HL-60 (cell line): ENCODE measurements at regions not wholly inside any gene's neighbourhood (a gene's known extent, or its start where the extent isn't known, plus 50 kb on each side); places are given as distances from the start of the nearest gene placed in this dataset.
"Not testable (repeated sequence)": the region's sequence is repeated elsewhere in the genome, so short reads cannot be mapped to it uniquely, and the experiment has no call there.

ENCODE experiments used
- DNase-seq, 2 experiments: peaks; one replicate each; pipeline ENCODE4 v3.0.0-alpha.2; 2010 to 2020; ENCODE audit warnings: low read depth in 1 of 2, low spot score in 1 of 2
- H3K27ac ChIP-seq: fragments of 250-450 bp; sonication (Bioruptor Pico); replicated peaks from 2 replicates; pipeline ENCODE4 v1.5.1; 2020; ENCODE audit warnings: mild to moderate bottlenecking, moderate library complexity
- H3K27me3 ChIP-seq: fragments of 250-450 bp; sonication (Bioruptor Pico); 2 replicates; pipeline ENCODE4 v1.5.1; 2021; ENCODE audit warnings: mild to moderate bottlenecking, moderate library complexity; ENCODE audit not compliant: insufficient read depth, poor library complexity, severe bottlenecking
- H3K4me3 ChIP-seq: replicated peaks from 2 replicates; pipeline ENCODE4 v1.5.1; 2011; ENCODE audit warnings: mild to moderate bottlenecking, control low read depth, low read length; ENCODE audit not compliant: insufficient read depth
- GABPA ChIP-seq: IDR thresholded peaks from 2 replicates; pipeline ENCODE4 v1.6.1; 2012; ENCODE audit warnings: low read depth
- POLR2AphosphoS5 ChIP-seq: IDR thresholded peaks from 2 replicates; pipeline ENCODE4 v1.6.1; 2012; ENCODE audit warnings: low read depth
- REST ChIP-seq: IDR thresholded peaks from 2 replicates; pipeline ENCODE4 v1.6.1; 2012; ENCODE audit warnings: low read depth; ENCODE audit not compliant: insufficient replicate concordance
- SPI1 ChIP-seq: IDR thresholded peaks from 2 replicates; pipeline ENCODE4 v1.6.1; 2012; ENCODE audit warnings: low read depth, mild to moderate bottlenecking, borderline replicate concordance
- TF ChIP-seq, protein P1 (sequence below): IDR thresholded peaks from one replicate; pipeline ENCODE4 v1.5.1; 2011; ENCODE audit warnings: low read length, control low read depth, inconsistent platforms; ENCODE audit not compliant: insufficient read depth

DNA sequence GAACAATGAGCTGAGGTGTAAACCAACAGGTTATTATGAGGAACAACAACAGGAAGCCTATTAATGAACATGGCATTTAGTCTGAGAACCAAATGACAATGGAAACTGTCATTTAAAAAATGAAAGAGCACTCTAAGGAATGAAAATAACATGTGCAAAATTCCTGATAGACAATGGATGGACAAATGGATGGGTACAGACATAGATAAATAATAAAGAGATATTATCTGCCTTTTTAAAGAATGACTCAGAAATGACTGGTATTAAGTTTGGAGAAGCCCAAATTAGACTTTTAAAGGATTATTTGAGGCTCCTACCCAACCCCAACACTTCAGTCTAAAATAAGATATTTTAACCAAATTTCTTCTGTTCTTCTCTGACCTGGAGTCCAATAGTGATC, 650.5 kb upstream of the ZNF385D start:
- no peak for DNase-seq
- H3K4me3 ChIP-seq, result no peak overlapping the region
- no peak overlapping the region for H3K27ac ChIP-seq
- no peaks in the 10 kb centered on the region for H3K27me3 ChIP-seq
- no peak for TF ChIP-seq POLR2AphosphoS5
- TF ChIP-seq GABPA, result no peak
- no peak for TF ChIP-seq SPI1

DNA sequence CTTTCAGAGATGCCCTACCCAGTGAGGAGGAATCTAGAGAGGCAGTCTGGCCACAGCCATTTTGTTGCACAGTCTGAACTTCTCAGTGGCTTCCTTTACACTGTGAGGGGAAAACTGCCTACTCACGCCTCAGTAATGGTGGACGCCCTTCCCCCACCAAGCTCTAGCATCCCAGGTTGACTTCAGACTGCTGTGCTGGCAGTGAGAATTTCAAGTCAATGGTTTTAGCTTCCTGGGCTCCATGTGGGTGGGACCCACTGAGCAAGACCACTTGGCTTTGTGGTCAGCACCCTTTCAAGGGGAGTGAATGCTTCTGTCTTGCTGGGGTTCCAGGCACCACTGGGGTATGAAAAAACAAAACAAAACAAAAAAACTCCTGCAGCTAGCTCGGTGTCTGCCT, 663.2 kb upstream of the ZNF385D start:
- TF ChIP-seq GABPA, result no peak
- TF ChIP-seq REST, result no peak
- no peak for TF ChIP-seq POLR2AphosphoS5
- no peak for TF ChIP-seq SPI1
- TF ChIP-seq, protein P1, sequence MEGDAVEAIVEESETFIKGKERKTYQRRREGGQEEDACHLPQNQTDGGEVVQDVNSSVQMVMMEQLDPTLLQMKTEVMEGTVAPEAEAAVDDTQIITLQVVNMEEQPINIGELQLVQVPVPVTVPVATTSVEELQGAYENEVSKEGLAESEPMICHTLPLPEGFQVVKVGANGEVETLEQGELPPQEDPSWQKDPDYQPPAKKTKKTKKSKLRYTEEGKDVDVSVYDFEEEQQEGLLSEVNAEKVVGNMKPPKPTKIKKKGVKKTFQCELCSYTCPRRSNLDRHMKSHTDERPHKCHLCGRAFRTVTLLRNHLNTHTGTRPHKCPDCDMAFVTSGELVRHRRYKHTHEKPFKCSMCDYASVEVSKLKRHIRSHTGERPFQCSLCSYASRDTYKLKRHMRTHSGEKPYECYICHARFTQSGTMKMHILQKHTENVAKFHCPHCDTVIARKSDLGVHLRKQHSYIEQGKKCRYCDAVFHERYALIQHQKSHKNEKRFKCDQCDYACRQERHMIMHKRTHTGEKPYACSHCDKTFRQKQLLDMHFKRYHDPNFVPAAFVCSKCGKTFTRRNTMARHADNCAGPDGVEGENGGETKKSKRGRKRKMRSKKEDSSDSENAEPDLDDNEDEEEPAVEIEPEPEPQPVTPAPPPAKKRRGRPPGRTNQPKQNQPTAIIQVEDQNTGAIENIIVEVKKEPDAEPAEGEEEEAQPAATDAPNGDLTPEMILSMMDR, result no peak
- no peak for DNase-seq
- no peak overlapping the region for H3K4me3 ChIP-seq
- no peaks in the 10 kb centered on the region for H3K27me3 ChIP-seq
- no peak overlapping the region for H3K27ac ChIP-seq

- not testable (repeated sequence) for H3K27me3 ChIP-seq, H3K4me3 ChIP-seq, DNase-seq, H3K27ac ChIP-seq
Measured at GRCh38 chr3:22416838-22417446, 665.9 kb upstream of the ZNF385D start.

DNA sequence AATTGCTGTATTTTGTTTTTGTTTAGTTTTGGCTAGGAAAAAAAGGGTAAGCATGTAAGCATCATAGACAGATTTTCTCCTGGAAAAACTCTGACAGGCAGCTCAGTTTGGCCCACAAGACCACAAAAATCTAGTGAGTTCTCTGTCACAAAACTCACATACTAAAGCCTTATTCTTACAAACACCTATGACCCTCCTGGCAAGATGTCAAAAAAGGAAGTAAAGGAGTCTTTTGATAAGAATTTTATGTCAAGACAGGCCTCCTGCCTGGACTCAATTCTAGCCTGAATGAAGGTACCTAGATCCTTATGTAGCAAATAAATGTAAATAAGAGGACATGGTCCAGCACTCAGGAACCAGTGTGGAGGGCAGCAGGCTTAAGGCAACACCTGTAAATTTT, 668.3 kb upstream of the ZNF385D start:
- H3K27me3 ChIP-seq, result no peaks in the 10 kb centered on the region
- TF ChIP-seq REST (no peak), GABPA (no peak), SPI1 (no peak), POLR2AphosphoS5 (no peak)
- TF ChIP-seq, protein P1, result no peak
- no peak overlapping the region for H3K4me3 ChIP-seq

DNA sequence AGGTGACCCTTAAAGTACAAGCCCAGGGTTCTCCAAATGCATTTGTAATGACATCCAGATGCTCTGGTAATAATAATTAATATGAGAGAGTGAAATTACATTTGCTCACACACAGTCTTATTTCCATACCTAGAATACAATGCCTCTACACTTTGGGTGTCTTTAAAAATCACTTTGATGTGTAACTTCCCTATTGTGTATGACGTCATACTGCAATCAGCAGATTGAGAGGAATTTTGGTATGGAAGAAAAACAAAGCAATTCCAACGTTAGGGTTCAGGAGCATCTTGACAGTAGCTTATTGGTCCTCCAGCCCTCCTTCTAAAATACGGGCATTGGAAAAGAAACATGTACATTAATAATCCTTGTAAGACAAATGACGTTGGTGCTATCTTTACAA, 670.6 kb upstream of the ZNF385D start:
- no peak overlapping the region for H3K27ac ChIP-seq
- TF ChIP-seq SPI1, result no peak
- no peak overlapping the region for H3K4me3 ChIP-seq
- no peak for DNase-seq
- H3K27me3 ChIP-seq, result no peaks in the 10 kb centered on the region

More for the DNA sequence above, 668.3 kb upstream of the ZNF385D start:
- no peak for DNase-seq
- no peak overlapping the region for H3K27ac ChIP-seq
